ENCODE measurements at regions not wholly inside any gene's neighbourhood (a gene's known extent, or its start where the extent isn't known, plus 50 kb on each side); places are given as distances from the start of the nearest gene placed in this dataset.

GRCh38 chr16:75924397-75924796, 198.1 kb upstream of the CPHXL start:
- TF ChIP-seq CTCF (IDR thresholded peaks at IDR 0.05) = no peak
- TF ChIP-seq POLR2A (IDR thresholded peaks at IDR 0.05) = no peak
- TF ChIP-seq EP300 (IDR thresholded peaks at IDR 0.05) = no peak
